Brain microvascular endothelial cell (primary cell): ENCODE measurements at regions not wholly inside any gene's neighbourhood (a gene's known extent, or its start where the extent isn't known, plus 50 kb on each side); places are given as distances from the start of the nearest gene placed in this dataset.

Experiments used
- DNase-seq: peaks from one replicate; pipeline ENCODE4 v3.0.0-alpha.2; 2020
- H3K27ac ChIP-seq: fragments of 250-450 bp; sonication (Bioruptor Pico); 2 replicates; pipeline ENCODE4 v1.5.1; 2020; ENCODE audit warnings: mild to moderate bottlenecking, moderate library complexity
- H3K27me3 ChIP-seq: fragments of 250-450 bp; sonication (Bioruptor Pico); replicated peaks from 2 replicates; pipeline ENCODE4 v1.5.1; 2020; ENCODE audit warnings: mild to moderate bottlenecking
- H3K36me3 ChIP-seq: fragments of 250-450 bp; sonication (Bioruptor Pico); replicated peaks from 2 replicates; pipeline ENCODE4 v1.5.1; 2020; ENCODE audit warnings: mild to moderate bottlenecking
- H3K4me3 ChIP-seq: 2 replicates; pipeline ENCODE4 v1.5.1; 2011; ENCODE audit warnings: low read depth, mild to moderate bottlenecking, control low read depth, low read length, moderate library complexity
- in situ Hi-C: cut with HindIII; loops from 2 replicates; pipeline ENCODE4 v1.10.0; 2017; ENCODE audit warnings: low sequenced_read_pairs, low pct_ligation_motif_present
- TF ChIP-seq, protein P1 (sequence below): IDR thresholded peaks from 2 replicates; pipeline ENCODE4 v1.5.1; 2011; ENCODE audit warnings: low read depth, mild to moderate bottlenecking, moderate library complexity, low read length, control low read depth, inconsistent platforms; ENCODE audit errors: missing control alignments

DNA sequence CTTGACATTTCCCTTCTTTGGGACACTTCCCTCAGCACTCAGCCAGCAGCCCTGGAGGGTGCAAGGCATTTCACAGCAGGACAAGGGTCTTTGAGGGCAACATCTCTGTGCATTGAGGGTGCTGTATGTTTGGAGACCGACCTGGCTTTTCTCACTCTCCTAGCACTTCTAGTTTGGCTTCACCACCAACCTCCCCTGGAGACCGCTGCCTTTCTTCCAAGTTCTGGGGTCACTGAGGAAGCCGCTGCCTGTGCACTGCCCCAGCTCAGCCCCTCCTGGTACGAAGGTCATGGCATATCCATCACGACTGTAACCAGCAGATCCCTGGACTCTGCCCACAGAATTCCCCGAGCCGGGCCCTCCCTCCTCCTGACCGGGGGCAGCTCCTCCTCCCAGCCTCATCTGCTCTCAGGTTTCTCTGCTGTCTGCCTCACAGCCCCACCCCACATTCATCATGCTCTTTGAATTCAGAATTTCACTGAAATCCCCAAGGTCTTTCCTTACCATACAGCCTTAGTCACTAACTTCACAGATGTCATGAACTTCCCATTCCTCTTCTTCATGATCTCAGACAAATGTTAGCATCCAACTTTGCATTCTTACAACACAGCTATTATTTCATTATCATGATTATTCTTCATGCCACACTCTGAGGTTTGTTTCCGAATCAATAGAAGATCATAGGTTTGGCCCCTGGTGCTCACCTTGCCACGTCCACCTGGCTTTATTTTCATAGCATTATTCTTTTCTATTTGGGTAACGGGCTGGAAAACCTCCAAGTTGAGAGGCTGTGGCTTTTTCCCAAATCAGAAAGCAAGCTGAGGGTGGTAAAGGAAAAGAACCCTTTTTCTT is 113.0 kb upstream of the COPS8 start:
- DNase-seq: peak; percentile 72
- in situ Hi-C loops: no loop called here
- Histone ChIP-seq H3K4me3 (no peak overlapping the region), H3K27ac (no peak overlapping the region), H3K36me3 (no peaks in the 10 kb centered on the region), H3K27me3 (no peaks in the 10 kb centered on the region)
- TF ChIP-seq, protein P1, sequence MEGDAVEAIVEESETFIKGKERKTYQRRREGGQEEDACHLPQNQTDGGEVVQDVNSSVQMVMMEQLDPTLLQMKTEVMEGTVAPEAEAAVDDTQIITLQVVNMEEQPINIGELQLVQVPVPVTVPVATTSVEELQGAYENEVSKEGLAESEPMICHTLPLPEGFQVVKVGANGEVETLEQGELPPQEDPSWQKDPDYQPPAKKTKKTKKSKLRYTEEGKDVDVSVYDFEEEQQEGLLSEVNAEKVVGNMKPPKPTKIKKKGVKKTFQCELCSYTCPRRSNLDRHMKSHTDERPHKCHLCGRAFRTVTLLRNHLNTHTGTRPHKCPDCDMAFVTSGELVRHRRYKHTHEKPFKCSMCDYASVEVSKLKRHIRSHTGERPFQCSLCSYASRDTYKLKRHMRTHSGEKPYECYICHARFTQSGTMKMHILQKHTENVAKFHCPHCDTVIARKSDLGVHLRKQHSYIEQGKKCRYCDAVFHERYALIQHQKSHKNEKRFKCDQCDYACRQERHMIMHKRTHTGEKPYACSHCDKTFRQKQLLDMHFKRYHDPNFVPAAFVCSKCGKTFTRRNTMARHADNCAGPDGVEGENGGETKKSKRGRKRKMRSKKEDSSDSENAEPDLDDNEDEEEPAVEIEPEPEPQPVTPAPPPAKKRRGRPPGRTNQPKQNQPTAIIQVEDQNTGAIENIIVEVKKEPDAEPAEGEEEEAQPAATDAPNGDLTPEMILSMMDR: no peak

DNA sequence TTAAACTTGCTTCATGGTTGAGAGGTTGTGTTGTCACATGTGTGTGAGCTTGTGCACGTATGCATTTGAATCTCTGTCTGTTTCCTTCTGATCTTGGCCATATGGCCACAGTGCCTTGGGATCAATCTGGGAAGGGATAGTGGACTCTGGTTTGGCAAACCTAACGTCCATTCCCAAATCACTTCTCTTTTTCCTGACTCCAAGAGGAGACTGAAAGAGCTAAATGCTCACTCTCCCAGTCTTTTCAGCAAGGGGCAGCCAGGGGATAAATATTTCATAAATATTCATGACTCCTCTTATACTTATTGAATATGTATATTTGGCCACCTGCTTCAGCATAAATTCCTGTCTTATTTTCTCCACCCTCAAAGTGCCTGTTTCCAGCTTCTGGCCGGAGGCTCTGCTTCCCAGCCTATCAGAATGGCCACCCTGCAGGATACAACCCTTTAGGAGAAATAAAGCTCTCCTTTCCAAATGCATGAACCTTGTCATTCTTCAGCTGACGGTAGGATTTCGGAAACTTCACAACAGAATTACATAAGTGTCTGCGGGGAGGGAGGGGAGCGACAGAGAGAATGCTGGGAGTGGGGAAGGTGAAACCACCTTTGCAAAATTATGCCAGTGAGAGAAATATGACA is 112.2 kb upstream of the COPS8 start:
- no peak for DNase-seq
- TF ChIP-seq, protein P1: no peak
- no peaks in the 10 kb centered on the region for H3K27me3 ChIP-seq
- H3K4me3 ChIP-seq: no peak overlapping the region
- H3K27ac ChIP-seq: no peak overlapping the region
- in situ Hi-C loops: no loop called here
- no peaks in the 10 kb centered on the region for H3K36me3 ChIP-seq

DNA sequence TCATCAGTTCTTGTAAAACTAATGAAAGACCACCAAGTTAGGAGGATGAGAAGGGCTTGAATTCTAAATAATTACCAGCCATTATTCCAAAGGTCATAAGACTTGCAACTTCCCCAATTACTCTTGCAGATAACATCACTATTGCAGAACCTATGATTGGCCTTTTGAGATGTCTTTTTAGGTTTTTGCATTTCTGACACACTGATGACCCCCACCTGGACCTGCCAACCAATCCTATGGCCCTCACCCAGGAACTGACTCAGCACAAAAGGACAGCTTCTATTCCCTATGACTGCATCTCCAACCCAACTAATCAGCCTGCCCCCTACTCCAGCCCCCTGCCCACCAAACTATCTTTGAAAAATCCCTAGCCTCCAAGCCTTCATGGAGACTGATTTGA is 111.5 kb upstream of the COPS8 start:
- in situ Hi-C loops: no loop called here
- no peak overlapping the region for H3K27ac ChIP-seq

GRCh38 chr2:236974752-236975151 is 110.9 kb upstream of the COPS8 start:
- TF ChIP-seq, protein P1: no peak
- in situ Hi-C loops: no loop called here
- Histone ChIP-seq H3K36me3 (no peaks in the 10 kb centered on the region), H3K4me3 (no peak overlapping the region), H3K27ac (no peak overlapping the region), H3K27me3 (no peaks in the 10 kb centered on the region)
- no peak for DNase-seq

More for the DNA sequence above, 111.5 kb upstream of the COPS8 start:
- no peaks in the 10 kb centered on the region for H3K36me3 ChIP-seq
- no peak overlapping the region for H3K4me3 ChIP-seq
- DNase-seq: no peak
- no peaks in the 10 kb centered on the region for H3K27me3 ChIP-seq
- TF ChIP-seq, protein P1: no peak

DNA sequence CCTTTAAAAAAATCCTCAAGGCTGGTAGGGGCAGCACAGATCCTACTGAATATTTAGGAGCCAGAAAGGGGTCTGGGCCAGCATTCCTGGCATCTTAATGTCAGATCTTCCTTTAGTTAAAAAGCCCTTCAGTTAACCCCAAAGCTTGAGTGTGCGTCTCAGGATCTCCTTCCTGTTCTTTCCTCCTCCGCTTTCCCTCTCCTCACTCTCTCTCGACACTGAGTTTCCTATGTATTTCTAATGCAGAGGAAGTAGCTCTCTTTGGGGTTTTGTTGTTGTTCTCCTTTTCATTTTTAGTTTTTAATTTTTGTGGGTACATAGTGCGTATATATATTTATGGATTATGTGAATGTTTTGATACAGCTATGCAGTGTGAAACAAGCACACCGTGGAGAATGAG is 109.9 kb upstream of the COPS8 start:
- H3K27ac ChIP-seq: no peak overlapping the region
- no peaks in the 10 kb centered on the region for H3K27me3 ChIP-seq
- H3K36me3 ChIP-seq: no peaks in the 10 kb centered on the region
- no peak overlapping the region for H3K4me3 ChIP-seq
- no peak for DNase-seq
- in situ Hi-C loops: no loop called here
- TF ChIP-seq, protein P1: no peak
